Midbrain (tissue), 1 donor: ENCODE measurements at regions not wholly inside any gene's neighbourhood (a gene's known extent, or its start where the extent isn't known, plus 50 kb on each side); places are given as distances from the start of the nearest gene placed in this dataset.
A peak's percentile ranks its signal among the peaks of the same experiment; 100 is the strongest.

Experiments used
- DNase-seq: peaks from one replicate; lab custom pipeline; 2025; lab: John Stamatoyannopoulos, UW

DNA sequence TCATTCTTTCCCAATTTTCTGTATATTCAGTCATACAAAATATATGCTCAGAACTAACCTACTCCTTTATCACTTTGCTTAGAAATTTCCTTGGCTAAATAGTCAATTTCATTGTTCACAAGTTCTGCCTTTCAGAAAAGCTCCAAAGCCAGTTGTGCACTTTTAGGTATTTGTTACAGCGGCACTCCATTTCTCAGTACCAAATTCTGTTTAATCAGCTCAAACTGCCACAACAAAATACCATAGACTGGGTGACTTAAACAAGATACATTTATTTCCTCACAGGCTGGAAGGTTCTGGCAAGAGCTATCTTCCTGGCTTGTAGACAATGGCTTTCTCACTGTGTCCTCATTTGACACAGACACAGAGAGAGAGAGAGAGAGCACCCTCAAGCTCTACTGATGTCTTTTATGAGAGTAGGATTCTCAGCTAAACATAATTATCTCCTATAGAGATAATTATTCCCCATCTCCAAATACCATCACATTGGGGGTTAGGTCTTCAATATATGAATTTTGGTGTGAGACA lies 188.8 kb upstream of the FSTL5 start:
- peak; percentile 5 for DNase-seq

GRCh38 chr4:162350331-162350730 lies 186.5 kb upstream of the FSTL5 start:
- no peak for DNase-seq

- DNase-seq = no peak
These were observed 185.6 kb upstream of the FSTL5 start for GRCh38 chr4:162349395-162349794.

GRCh38 chr4:162347842-162348213 lies 184.0 kb upstream of the FSTL5 start:
- DNase-seq = no peak

- DNase-seq = no peak
These were observed 183.5 kb upstream of the FSTL5 start for GRCh38 chr4:162347156-162347841.

DNA sequence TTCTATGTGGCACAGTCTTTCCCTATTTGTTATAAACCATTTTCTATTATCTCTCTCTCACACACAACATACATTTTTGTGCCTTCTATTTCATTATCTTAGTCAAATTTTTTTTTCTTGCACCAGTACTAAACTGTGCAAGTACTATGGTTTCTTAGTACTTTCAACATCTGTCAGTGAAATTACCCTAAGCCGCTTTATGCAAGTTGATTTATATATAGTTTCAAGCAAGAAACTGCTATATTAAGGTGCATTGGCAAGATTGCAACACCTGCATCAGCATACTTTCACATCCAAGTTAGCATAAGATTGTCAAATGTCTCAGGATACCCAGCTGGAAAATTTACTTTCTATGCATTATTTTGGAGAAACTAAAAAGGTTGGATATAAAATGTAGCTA lies 180.2 kb upstream of the FSTL5 start:
- DNase-seq = no peak

DNA sequence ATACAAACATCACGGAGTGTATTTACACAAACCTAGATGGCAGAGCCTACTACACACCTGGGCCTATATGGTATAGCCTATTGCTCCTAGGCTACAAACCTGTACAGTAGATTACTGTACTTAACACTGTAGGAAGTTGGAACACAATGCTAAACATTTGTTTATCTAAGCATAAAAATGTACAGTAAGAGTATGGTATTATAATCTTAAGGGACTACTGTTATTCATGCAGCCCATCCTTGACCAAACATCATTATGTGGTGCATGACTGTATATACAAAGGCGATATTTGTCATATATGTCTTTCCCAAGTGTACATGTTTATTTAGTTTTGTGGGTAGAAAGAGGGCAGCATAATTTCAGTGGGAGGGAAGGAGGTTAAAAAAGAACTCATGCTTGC lies 177.7 kb upstream of the FSTL5 start:
- no peak for DNase-seq

- DNase-seq = no peak
These were observed 160.1 kb upstream of the FSTL5 start for GRCh38 chr4:162323919-162324318.

DNA sequence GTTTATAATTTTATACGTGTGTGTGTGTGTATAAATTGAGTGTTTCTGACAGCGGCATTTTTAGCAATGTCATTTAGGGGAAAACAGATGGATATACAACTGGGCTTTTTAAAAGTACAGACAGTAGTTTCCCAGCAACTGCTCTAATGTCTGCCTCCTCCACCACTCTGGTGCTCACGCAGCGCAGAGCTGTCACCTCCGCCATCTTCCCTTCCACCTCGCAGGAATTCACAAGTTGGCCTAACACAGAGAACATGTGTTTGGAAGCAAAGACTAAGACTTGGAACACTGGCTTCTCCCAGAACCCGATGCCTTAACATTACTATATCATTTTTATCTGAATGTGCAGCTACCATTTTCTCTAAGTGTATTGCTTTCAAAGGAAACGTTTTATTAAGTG lies 158.3 kb upstream of the FSTL5 start:
- DNase-seq = no peak

- DNase-seq = no peak
These were observed 122.0 kb upstream of the FSTL5 start for GRCh38 chr4:162285753-162286152.

- DNase-seq = no peak
These were observed 118.9 kb upstream of the FSTL5 start for GRCh38 chr4:162282684-162283083.

DNA sequence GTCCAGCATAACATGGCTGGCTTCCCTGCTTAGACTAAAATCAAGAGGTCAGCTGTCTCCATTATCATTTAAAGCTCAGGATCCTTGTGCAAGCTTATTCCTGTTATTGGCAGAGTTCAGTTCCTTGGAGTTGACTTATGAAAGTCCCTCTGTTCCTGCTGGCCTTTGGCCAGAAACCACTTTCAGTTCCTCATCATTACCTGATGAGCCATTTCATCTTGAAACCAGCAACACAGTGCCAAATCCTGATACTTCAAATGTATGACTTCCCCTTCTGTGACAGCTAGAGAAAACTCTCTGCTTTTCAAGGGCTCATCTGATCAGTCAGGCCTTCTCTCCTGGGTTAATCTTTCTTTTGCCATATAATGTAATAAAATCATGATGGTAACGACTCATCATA lies 110.6 kb upstream of the FSTL5 start:
- peak; percentile 25 for DNase-seq

DNA sequence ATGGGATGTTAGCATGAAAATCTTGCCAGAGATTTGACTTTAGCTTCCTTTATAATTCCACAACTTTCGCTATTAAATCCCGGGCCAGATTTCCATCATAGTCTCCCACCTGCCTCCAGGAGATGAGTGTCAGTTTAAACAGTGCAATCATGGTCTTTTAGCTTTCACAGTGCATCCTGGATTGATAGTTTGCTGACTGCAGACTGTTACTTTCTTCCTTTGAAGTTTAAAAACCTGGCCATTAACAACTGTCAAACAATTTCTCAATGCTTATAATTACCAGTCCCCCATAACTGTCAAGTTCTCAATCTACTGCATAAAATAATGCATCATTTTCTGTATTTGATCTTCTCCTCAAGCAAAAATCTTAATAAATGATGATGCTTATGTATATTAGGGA lies 108.4 kb upstream of the FSTL5 start:
- no peak for DNase-seq

- DNase-seq = no peak
These were observed 105.1 kb upstream of the FSTL5 start for GRCh38 chr4:162268911-162269310.

GRCh38 chr4:162265802-162266201 lies 102.0 kb upstream of the FSTL5 start:
- DNase-seq = no peak

DNA sequence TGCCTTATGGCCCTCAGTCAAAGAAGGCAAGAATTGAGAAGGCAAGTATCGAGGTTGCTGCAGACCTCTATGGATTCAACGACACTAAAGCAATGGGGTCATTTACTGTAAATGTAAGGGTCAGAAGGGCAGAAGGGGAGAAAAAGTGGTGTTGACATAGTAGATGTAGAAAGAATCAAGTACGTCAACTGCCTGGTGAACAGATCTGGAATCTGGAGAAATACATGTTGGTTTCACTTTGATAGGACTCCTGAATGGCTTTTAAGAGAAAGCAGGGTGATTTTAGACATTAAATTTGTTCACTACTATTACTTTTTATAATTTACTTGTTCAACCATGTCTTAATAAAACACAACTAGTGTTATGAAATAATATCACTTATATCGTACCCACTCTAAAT lies 81.3 kb upstream of the FSTL5 start:
- no peak for DNase-seq

- DNase-seq = no peak
These were observed 78.1 kb upstream of the FSTL5 start for GRCh38 chr4:162241857-162242256.

DNA sequence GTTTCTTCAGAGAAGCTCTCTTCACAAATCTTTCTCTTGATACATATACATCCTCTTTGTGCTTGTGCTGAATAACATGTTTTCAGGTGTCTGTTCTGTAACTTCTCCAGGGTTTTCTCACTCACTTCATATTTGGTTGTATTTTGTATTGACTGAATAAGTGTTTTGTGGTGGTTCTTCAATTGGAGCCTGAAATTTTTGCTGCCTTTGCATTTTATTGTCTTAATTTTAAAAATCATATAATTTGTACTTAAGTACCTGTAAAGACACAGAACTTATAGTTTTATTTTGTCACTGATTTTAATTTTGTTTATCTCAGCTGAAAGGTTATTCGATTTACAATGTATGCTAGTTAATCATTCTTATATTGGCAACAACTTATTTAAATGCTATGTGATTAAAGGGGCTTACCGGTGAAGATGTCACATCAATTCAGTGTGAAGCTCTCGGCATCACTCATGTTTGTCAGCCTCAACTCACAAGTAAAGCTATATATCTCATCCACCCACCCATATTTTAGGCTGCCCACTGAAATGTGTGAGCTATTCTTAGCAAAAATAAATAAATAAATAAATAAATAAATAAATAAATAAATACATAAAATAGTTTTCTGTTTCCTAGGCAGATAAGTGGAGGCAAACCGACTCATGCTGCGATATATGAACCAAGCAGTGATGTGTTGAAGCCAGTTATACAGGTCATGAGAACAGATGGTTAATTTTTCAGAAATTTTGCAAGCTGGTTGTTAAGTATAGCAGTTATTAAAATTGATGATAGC lies 76.4 kb upstream of the FSTL5 start:
- no peak for DNase-seq

DNA sequence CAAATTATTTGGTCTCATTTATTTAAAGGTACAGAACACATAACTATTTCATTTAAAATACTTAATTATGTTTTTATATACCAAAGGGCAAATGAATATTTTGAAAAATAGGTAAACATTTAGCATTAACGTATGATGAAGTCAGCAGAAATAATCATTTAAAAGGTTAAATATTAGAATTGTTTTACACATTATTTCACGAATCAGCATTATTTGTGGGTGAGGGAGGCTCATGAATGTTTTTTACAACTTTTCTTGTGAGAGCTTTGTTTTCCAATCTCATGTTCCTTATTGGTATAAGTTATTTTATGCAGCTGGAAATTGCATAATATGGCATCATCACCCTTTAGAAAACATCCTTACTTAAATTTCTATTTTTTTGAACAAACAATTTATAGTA lies 73.9 kb upstream of the FSTL5 start:
- DNase-seq = no peak

GRCh38 chr4:162234595-162234994 lies 70.8 kb upstream of the FSTL5 start:
- no peak for DNase-seq

DNA sequence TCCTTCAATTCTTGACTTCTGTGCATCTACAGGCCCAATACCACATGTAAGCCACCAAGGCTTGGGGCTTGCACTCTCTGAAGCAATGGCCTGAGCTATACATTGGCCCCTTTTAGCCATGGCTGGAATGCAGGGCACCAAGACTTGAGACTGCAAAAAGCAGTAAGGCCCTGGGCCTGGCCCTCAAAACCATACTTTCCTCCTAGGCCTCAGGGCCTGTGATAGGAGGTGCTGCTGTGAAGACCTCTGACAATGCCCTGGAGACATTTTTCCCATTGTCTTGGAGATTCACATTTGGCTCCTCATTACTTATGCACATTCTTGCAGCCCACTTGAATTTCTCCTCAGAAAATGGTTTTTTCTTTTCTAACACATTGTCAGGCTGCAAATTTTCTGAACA lies 68.5 kb upstream of the FSTL5 start:
- DNase-seq = no peak

DNA sequence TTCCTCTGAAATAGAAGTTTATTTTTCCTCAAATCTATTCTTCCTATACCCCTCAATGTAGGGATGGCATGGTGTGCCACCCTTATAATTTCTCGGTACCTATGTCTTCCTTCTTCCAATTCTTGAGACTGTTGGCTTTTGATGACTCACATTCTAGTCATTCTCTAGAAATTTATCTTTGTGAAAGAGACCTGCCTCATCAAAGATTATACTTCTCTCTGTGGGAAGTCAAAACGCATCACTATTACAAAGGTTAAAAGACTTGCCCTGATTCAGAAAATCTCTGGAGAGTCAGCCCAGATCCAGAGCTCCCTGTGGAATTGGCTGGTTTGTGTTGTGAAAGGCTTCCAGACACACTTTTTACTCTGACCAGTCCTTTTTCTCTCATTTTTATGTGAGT lies 65.9 kb upstream of the FSTL5 start:
- DNase-seq = no peak

- no peak for DNase-seq
These were observed 57.3 kb upstream of the FSTL5 start for GRCh38 chr4:162221148-162221547.
